Activated CD8-positive, alpha-beta T cell treated with anti-CD3 and anti-CD28 coated beads, Interleukin-2, amount 10 ng/mL, durations not matched to agents 7 days and 5 days (primary cell): ENCODE measurements at regions not wholly inside any gene's neighbourhood (a gene's known extent, or its start where the extent isn't known, plus 50 kb on each side); places are given as distances from the start of the nearest gene placed in this dataset.

Experiments used
- ATAC-seq: fragments of 150-1000 bp; cut with Tn5 transposase; one replicate; pipeline ENCODE4 v1.10.0; 2021; ENCODE audit warnings: moderate library complexity
- CTCF ChIA-PET: fragments of 350-600 bp; sonication (Branson Sonifier 250); formaldehyde crosslinking; loops from one replicate; lab custom pipeline; 2021; ENCODE audit warnings: antibody characterized with exemption; lab: Charles Lee
- POLR2A ChIA-PET: fragments of 350-600 bp; sonication (Branson Sonifier 250); formaldehyde crosslinking; loops from one replicate; lab custom pipeline; 2021; ENCODE audit warnings: antibody characterized with exemption; lab: Charles Lee
- DNase-seq: peaks from one replicate; pipeline ENCODE4 v3.0.0-alpha.2; 2020
- H3K27ac Mint-ChIP-seq: one replicate; pipeline ENCODE4 v1.8.0; 2021; ENCODE audit warnings: mild to moderate bottlenecking, mixed read lengths
- H3K27me3 Mint-ChIP-seq: one replicate; pipeline ENCODE4 v1.8.0; 2021; ENCODE audit warnings: low read depth, mixed read lengths
- H3K36me3 Mint-ChIP-seq: one replicate; pipeline ENCODE4 v1.8.0; 2021; ENCODE audit warnings: low read depth, mixed read lengths
- H3K4me1 Mint-ChIP-seq: one replicate; pipeline ENCODE4 v1.8.0; 2021; ENCODE audit warnings: low read depth, mixed read lengths
- H3K4me3 Mint-ChIP-seq: one replicate; pipeline ENCODE4 v1.8.0; 2021; ENCODE audit warnings: mild to moderate bottlenecking, mixed read lengths
- H3K9me3 Mint-ChIP-seq: one replicate; pipeline ENCODE4 v1.8.0; 2022; ENCODE audit warnings: mixed read lengths; ENCODE audit not compliant: insufficient read depth

DNA sequence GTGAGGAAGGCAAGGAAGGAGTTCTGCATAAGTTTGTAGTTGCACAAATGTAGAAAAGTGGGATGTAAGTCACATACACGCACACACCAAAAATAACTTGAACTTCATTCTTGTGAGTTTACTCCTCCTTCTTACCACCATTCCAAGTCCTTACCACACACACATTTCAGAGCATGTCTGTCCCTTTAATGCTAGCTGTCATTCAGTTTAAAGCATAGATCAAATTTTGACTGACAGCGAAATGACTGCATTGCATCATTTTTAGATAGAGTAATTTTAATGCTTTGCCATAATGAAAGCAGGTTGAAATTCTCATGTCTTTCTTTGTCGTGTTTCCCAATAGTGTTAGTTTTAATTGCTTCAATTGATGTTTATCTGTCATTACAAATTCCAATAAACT, 629.6 kb upstream of the HTR2C start:
- Mint-ChIP-seq H3K4me3 (no peak overlapping the region), H3K27me3 (no peaks in the 10 kb centered on the region), H3K36me3 (no peaks in the 10 kb centered on the region), H3K9me3 (peaks cover 2% of the 10 kb centered on the region), H3K27ac (no peak overlapping the region), H3K4me1 (no peaks in the 10 kb centered on the region)
- CTCF ChIA-PET, result no interaction called here
- ATAC-seq (no peak), DNase-seq (no peak)
- POLR2A ChIA-PET, result no interaction called here

DNA sequence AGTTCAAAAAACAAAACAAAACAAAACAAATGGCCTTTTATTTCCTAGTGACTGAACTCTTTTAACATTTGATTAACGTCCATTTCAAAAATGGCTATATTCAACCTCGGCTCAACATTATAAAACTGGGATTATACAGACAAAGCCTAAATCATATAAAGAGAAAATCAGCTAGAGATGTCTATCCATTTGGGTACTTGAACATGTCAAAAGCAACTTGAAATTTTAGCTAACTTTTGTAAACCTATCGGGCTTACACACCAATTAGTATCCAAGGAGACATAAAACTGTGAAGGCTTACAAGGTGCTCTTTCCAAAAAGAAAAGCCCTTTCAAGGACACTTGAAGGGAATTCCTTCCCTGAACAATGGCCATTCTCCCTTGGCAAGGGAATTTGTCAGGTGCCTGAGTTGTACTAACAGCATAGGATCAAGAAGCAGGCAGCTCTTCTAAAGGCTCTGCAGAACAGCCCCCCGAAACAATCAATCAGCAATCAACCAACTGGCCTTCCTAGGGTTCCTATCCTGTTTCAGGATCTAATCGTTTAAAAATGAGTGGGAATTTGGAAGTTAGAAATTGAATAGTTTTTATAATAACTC, 633.7 kb upstream of the HTR2C start:
- CTCF ChIA-PET, result no interaction called here
- H3K36me3 Mint-ChIP-seq, result no peaks in the 10 kb centered on the region
- no peak for DNase-seq
- no peak overlapping the region for H3K4me3 Mint-ChIP-seq
- H3K9me3 Mint-ChIP-seq, result peaks cover 5% of the 10 kb centered on the region
- ATAC-seq, result no peak
- no peak overlapping the region for H3K27ac Mint-ChIP-seq
- H3K4me1 Mint-ChIP-seq, result no peaks in the 10 kb centered on the region
- POLR2A ChIA-PET, result no interaction called here
- no peaks in the 10 kb centered on the region for H3K27me3 Mint-ChIP-seq

DNA sequence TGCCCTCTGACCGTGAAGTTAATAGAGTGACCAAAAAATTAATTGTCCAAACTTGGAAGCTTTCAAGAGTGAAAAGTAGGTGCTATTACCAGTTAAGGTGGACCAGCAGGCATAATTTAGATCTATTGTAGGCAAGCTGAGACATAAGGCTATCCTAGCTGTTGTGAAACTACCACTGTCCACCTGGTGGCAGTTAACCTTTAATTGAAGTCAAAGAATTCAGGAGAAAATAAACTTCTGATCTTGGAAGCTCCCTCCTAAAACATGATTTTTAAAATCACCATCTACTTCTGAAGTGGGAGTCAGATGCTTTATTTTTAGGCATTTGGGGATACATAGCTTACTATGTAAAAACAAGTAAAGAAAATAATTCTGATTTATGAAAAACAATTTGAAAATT, 636.3 kb upstream of the HTR2C start:
- ATAC-seq (no peak), DNase-seq (no peak)
- CTCF ChIA-PET, result no interaction called here
- Mint-ChIP-seq H3K4me1 (no peaks in the 10 kb centered on the region), H3K9me3 (peaks cover 5% of the 10 kb centered on the region), H3K36me3 (no peaks in the 10 kb centered on the region), H3K4me3 (no peak overlapping the region), H3K27ac (no peak overlapping the region), H3K27me3 (no peaks in the 10 kb centered on the region)
- POLR2A ChIA-PET, result no interaction called here

GRCh38 chrX:113935518-113935917, 648.4 kb upstream of the HTR2C start:
- DNase-seq (no peak), ATAC-seq (no peak)
- H3K27ac Mint-ChIP-seq, result no peak overlapping the region
- ChIA-PET CTCF (no interaction called here), POLR2A (no interaction called here)
- H3K4me3 Mint-ChIP-seq, result no peak overlapping the region
- H3K36me3 Mint-ChIP-seq, result no peaks in the 10 kb centered on the region
- no peaks in the 10 kb centered on the region for H3K27me3 Mint-ChIP-seq
- H3K9me3 Mint-ChIP-seq, result no peaks in the 10 kb centered on the region
- no peaks in the 10 kb centered on the region for H3K4me1 Mint-ChIP-seq

DNA sequence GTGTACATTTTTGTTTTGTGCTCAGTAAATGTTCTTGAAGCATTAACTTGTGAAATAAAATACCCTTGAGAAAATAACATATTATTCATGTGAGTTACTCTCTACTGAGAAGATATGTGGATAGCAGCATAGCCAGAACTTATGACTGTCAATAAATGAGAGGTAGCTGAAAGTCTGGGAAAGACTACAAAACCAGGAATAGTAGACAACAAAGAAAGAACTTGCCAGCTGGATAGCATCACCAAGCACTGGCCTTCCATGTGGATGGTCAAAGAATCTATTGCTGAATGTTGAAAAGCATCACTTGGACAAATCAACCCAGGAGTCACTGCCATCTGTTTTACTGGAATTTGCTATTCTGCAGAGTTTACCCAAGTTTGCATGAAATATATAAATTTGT, 650.0 kb upstream of the HTR2C start:
- ChIA-PET POLR2A (no interaction called here), CTCF (no interaction called here)
- H3K4me1 Mint-ChIP-seq, result no peaks in the 10 kb centered on the region
- no peak for DNase-seq
- H3K27ac Mint-ChIP-seq, result no peak overlapping the region
- no peaks in the 10 kb centered on the region for H3K9me3 Mint-ChIP-seq
- no peaks in the 10 kb centered on the region for H3K36me3 Mint-ChIP-seq
- no peaks in the 10 kb centered on the region for H3K27me3 Mint-ChIP-seq
- ATAC-seq, result no peak
- H3K4me3 Mint-ChIP-seq, result no peak overlapping the region

GRCh38 chrX:113929004-113929403, 654.9 kb upstream of the HTR2C start:
- no peaks in the 10 kb centered on the region for H3K36me3 Mint-ChIP-seq
- ATAC-seq (no peak), DNase-seq (no peak)
- no peaks in the 10 kb centered on the region for H3K27me3 Mint-ChIP-seq
- ChIA-PET POLR2A (no interaction called here), CTCF (no interaction called here)
- H3K4me1 Mint-ChIP-seq, result no peaks in the 10 kb centered on the region
- H3K27ac Mint-ChIP-seq, result no peak overlapping the region
- H3K4me3 Mint-ChIP-seq, result no peak overlapping the region
- H3K9me3 Mint-ChIP-seq, result no peaks in the 10 kb centered on the region

DNA sequence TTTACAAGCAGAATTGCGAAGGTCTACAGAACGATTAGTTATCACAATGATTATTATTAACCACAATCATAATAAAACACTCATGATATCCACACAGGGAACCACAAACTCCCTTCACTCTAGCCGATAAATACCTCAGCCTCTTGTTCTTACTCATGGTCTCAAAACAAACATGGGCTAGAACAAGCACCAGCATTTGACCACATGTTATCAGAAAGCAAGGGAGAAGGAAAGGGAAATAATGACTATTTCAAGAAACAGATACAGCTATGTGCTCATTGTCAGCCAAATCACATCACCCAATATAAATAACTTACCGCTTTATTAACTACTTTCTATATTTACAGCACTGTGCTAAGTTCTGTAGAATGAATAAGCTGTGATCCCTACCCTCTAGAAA, 663.2 kb upstream of the HTR2C start:
- Mint-ChIP-seq H3K27me3 (no peaks in the 10 kb centered on the region), H3K4me1 (no peaks in the 10 kb centered on the region), H3K4me3 (no peak overlapping the region), H3K36me3 (no peaks in the 10 kb centered on the region), H3K27ac (no peak overlapping the region), H3K9me3 (no peaks in the 10 kb centered on the region)
- no peak for ATAC-seq
- POLR2A ChIA-PET, result interaction anchor here (0.7 kb wide), 1 partner anchor 14 kb away, joined by 3 read pairs; no protein-coding TSS in a partner anchor
- no peak for DNase-seq
- CTCF ChIA-PET, result no interaction called here

DNA sequence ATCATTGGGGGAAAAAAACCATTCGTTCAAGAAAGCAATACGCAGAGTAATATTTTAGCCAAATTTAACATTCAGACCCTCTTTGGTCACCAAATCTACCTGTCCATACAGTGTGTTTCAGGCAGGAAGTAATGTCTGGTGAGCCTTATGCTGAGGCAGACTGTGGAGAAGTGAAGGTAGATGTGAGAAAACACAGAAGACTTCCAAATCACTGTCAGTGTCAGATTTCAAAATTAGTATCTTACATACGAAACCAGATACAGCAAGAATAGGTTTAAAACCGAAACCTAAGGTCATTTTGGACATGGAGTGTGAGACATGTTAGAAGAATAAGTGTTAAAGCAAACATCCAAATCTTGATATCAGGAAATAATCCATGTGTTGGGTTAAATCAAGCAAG, 664.5 kb upstream of the HTR2C start:
- H3K9me3 Mint-ChIP-seq, result no peaks in the 10 kb centered on the region
- no peak for ATAC-seq

DNA sequence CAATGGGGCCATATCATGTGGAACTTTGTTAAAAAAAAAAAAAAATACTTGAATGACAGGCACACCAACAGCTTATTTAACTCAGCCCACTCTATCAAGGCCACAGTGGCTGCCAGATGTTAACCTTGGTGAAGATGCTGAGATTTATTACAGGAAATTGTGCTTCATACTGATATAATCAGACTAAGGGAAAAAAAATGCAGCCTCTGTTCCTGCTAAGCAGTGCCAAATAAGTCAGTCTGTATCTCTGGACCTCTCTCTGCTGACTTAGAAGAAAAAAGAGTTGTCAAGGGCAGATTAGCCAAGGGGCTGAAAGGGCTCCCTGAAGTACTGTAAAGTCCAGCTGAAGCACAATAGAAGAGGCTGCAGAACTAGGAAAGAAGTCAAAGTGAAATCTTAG, 677.7 kb upstream of the HTR2C start:
- H3K9me3 Mint-ChIP-seq, result no peaks in the 10 kb centered on the region
- POLR2A ChIA-PET, result no interaction called here
- H3K4me3 Mint-ChIP-seq, result no peak overlapping the region

More for the DNA sequence above, 664.5 kb upstream of the HTR2C start:
- ChIA-PET CTCF (no interaction called here), POLR2A (no interaction called here)
- Mint-ChIP-seq H3K27ac (no peak overlapping the region), H3K36me3 (no peaks in the 10 kb centered on the region), H3K4me3 (no peak overlapping the region), H3K27me3 (no peaks in the 10 kb centered on the region), H3K4me1 (no peaks in the 10 kb centered on the region)
- DNase-seq, result no peak

GRCh38 chrX:113892891-113893290, 691.0 kb upstream of the HTR2C start:
- Mint-ChIP-seq H3K4me3 (no peak overlapping the region), H3K9me3 (no peaks in the 10 kb centered on the region), H3K36me3 (no peaks in the 10 kb centered on the region), H3K27ac (no peak overlapping the region), H3K4me1 (no peaks in the 10 kb centered on the region), H3K27me3 (no peaks in the 10 kb centered on the region)
- CTCF ChIA-PET, result no interaction called here
- POLR2A ChIA-PET, result no interaction called here
- ATAC-seq (no peak), DNase-seq (no peak)

More for the DNA sequence above, 677.7 kb upstream of the HTR2C start:
- ATAC-seq, result no peak
- no peaks in the 10 kb centered on the region for H3K27me3 Mint-ChIP-seq
- CTCF ChIA-PET, result no interaction called here
- no peaks in the 10 kb centered on the region for H3K36me3 Mint-ChIP-seq
- DNase-seq, result no peak
- no peaks in the 10 kb centered on the region for H3K4me1 Mint-ChIP-seq
- no peak overlapping the region for H3K27ac Mint-ChIP-seq

DNA sequence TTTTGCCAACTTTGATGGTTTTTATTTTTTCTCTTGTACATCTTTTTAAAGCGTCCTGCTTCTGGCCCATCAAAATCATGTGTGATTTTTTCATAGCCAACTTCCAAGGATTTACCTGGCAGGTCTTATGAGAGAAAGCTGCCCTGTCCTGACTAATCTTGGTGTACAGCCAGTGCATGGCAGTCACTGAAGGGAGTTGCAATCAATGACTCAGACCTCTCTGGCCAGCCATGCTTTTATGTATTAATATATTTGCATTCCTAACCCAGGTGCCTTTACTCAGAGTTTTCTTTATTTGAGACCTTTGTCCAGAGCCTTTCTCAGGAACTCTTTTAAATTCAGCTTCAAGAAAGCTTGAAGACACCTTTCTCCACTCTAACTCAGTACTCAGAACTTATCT, 691.5 kb upstream of the HTR2C start:
- no peak for DNase-seq
- H3K27me3 Mint-ChIP-seq, result no peaks in the 10 kb centered on the region
- no peaks in the 10 kb centered on the region for H3K4me1 Mint-ChIP-seq
- CTCF ChIA-PET, result no interaction called here
- H3K9me3 Mint-ChIP-seq, result no peaks in the 10 kb centered on the region
- no peaks in the 10 kb centered on the region for H3K36me3 Mint-ChIP-seq
- POLR2A ChIA-PET, result no interaction called here
- H3K4me3 Mint-ChIP-seq, result no peak overlapping the region
- no peak for ATAC-seq
- H3K27ac Mint-ChIP-seq, result no peak overlapping the region

DNA sequence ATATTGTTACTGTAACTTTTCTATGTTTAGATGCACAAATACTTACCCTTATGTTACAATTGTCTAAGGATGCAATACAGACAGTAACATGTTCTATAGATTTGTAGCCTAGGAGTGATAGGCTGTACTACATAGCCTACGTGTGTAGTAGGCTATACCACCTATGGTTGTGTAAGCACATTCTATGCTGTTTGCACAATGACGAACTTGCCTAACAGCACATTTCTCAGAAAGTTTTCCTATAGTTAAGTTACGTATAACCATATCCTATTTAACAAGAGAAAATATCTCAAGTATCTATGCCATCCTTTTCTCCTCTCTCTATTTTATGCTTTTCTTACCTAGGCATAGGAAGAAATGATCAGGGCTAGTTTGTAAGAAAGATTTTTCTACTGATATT, 710.8 kb upstream of the HTR2C start:
- no peaks in the 10 kb centered on the region for H3K27me3 Mint-ChIP-seq
- H3K4me3 Mint-ChIP-seq, result no peak overlapping the region
- H3K9me3 Mint-ChIP-seq, result no peaks in the 10 kb centered on the region
- ChIA-PET POLR2A (no interaction called here), CTCF (no interaction called here)
- H3K36me3 Mint-ChIP-seq, result no peaks in the 10 kb centered on the region
- H3K4me1 Mint-ChIP-seq, result no peaks in the 10 kb centered on the region
- DNase-seq, result no peak
- ATAC-seq, result no peak
- no peak overlapping the region for H3K27ac Mint-ChIP-seq

DNA sequence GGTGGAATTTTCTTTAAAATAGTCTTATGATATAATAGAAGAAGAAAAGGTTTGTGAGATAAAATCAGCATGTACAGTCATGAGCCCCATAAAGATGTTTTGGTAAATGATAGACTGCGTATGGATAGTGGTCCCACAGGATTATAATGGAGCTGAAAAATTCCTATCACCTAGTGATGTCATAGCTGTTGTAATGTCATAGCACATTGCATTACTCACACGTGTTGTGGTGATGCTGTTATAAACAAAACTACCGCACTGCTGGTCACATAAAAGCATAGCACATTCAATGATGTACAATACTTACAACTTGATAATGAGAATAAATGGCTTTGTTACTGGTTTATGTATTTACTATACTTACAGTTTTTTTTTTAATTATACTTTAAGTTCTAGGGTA, 715.2 kb upstream of the HTR2C start:
- Mint-ChIP-seq H3K9me3 (no peaks in the 10 kb centered on the region), H3K27me3 (no peaks in the 10 kb centered on the region), H3K4me1 (no peaks in the 10 kb centered on the region), H3K4me3 (no peak overlapping the region), H3K36me3 (no peaks in the 10 kb centered on the region), H3K27ac (no peak overlapping the region)
- ChIA-PET CTCF (no interaction called here), POLR2A (no interaction called here)
- DNase-seq (no peak), ATAC-seq (no peak)
